ENCODE measurements at regions not wholly inside any gene's neighbourhood (a gene's known extent, or its start where the extent isn't known, plus 50 kb on each side); places are given as distances from the start of the nearest gene placed in this dataset.

GRCh38 chr5:88000877-88001276 is 267.8 kb downstream of the TMEM161B start (continued):
- no peak for TF ChIP-seq ELK1 (IDR thresholded peaks at IDR 0.05; ENCODE audit: low read depth, low read length)
- TF ChIP-seq MTA2 (IDR thresholded peaks at IDR 0.05; ENCODE audit: low read depth): no peak

- CTCF ChIA-PET: no interaction called here
- Histone ChIP-seq H3K4me3 (no peak overlapping the region), H3K9me3 (replicated peaks; ENCODE audit: control insufficient read depth, insufficient read depth, low read length) (no peaks in the 10 kb centered on the region), H3K79me2 (ENCODE audit: control insufficient read depth, insufficient read depth, low read length) (no peaks in the 10 kb centered on the region), H3K27me3 (replicated peaks in 1 of 2; ENCODE audit: control insufficient read depth in 2 of 2, insufficient read depth in 2 of 2, low read length in 1 of 2) (no peaks in the 10 kb centered on the region), H3K36me3 (ENCODE audit: control insufficient read depth in 2 of 2, insufficient read depth in 2 of 2, low read length in 1 of 2) (no peaks in the 10 kb centered on the region), H3K4me2 (ENCODE audit: control insufficient read depth, insufficient read depth) (no peak overlapping the region), H2AFZ (ENCODE audit: control insufficient read depth, low read depth, low read length) (no peak overlapping the region), H4K20me1 (ENCODE audit: control insufficient read depth, insufficient read depth) (no peaks in the 10 kb centered on the region), H3K4me1 (ENCODE audit: control insufficient read depth, insufficient read depth, low read length) (no peaks in the 10 kb centered on the region), H3K27ac (ENCODE audit: control insufficient read depth, insufficient read depth) (no peak overlapping the region), H3K9ac (ENCODE audit: control insufficient read depth, insufficient read depth, low read length) (no peak overlapping the region)
- no peak for ATAC-seq
- DNase-seq (ENCODE audit: low read depth, low spot score): no peak
- no peak for TF ChIP-seq IRF3 (IDR thresholded peaks at IDR 0.05)
- TF ChIP-seq E2F4 (IDR thresholded peaks at IDR 0.05; ENCODE audit: low read depth, low read length): no peak
- no peak for TF ChIP-seq NFIC (IDR thresholded peaks at IDR 0.05; ENCODE audit: low read depth, low read length)
- no peak for TF ChIP-seq MAX (IDR thresholded peaks at IDR 0.05; ENCODE audit: low read depth, low read length)
- TF ChIP-seq SPI1 (IDR thresholded peaks at IDR 0.05; ENCODE audit: borderline replicate concordance, insufficient read depth, low read depth, low read length): no peak
- FAIRE-seq: no peak
- POLR2A ChIA-PET: no interaction called here
- whole genome bisulfite sequencing (ENCODE audit: insufficient coverage, insufficient replicate concordance, low lambda C conversion rate, missing lambda C conversion rate): 2% methylated on average over 3 of the region's 3 CpGs
- in situ Hi-C loops (cut with MboI): no loop called here
- SMC1A ChIA-PET (ENCODE audit: uncharacterized antibody, unreplicated experiment): no interaction called here
- RAD21 ChIA-PET (ENCODE audit: unreplicated experiment): no interaction called here
- intact Hi-C loops (cut with micrococcal nuclease; ENCODE audit: unreplicated experiment): no loop called here
- no TSS peak for BruUV-seq (replicated peaks)
Observed at GRCh38 chr5:87997662-87998061, 271.0 kb downstream of the TMEM161B start.

Data from GM12878 (cell line).